ENCODE measurements at regions not wholly inside any gene's neighbourhood (a gene's known extent, or its start where the extent isn't known, plus 50 kb on each side); places are given as distances from the start of the nearest gene placed in this dataset.

- TF ChIP-seq EZH2 (IDR thresholded peaks at IDR 0.05) (no peak), POLR2AphosphoS5 (IDR thresholded peaks at IDR 0.05; ENCODE audit: borderline replicate concordance, low read depth, low read length) (no peak)
These were observed 120.7 kb upstream of the GSE1 start for GRCh38 chr16:85492295-85492864.
